ENCODE measurements at regions not wholly inside any gene's neighbourhood (a gene's known extent, or its start where the extent isn't known, plus 50 kb on each side); places are given as distances from the start of the nearest gene placed in this dataset.
A peak's percentile ranks its signal among the peaks of the same experiment; 100 is the strongest.

DNA sequence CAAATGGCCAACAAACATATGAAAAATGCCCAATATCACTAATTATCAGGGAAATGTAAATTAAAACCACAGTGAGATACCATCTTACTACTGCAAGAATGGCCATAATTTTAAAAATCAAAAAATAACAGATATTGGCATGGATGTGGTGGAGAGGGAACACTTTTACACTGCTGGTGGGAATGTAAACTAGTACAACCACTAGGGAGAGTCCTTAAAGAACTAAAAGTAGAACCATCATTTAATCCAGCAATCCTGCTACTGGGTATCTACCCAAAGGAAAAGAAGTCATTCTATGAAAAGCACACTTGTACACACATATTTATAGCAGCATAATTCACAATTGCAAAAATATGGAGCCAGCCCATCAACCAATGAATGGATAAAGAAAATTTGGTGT is 459.7 kb downstream of the GXYLT1 start:
- peak; percentile 49 for TF ChIP-seq CTCF (conservative IDR thresholded peaks at IDR 0.05; ENCODE audit: low read length)
- TF ChIP-seq EZH2phosphoT487 (IDR thresholded peaks at IDR 0.05; ENCODE audit: borderline replicate concordance), result no peak

Data from Loucy (cell line).